Activated CD8-positive, alpha-beta T cell treated with anti-CD3 and anti-CD28 coated beads for 36 hours (primary cell): ENCODE measurements at regions not wholly inside any gene's neighbourhood (a gene's known extent, or its start where the extent isn't known, plus 50 kb on each side); places are given as distances from the start of the nearest gene placed in this dataset.
A peak's percentile ranks its signal among the peaks of the same experiment; 100 is the strongest.

Experiments used
- ATAC-seq: fragments of 200-7000 bp; cut with Tn5 transposase; one replicate; pipeline ENCODE4 v1.10.0; 2021; ENCODE audit warnings: mild to moderate bottlenecking, moderate library complexity
- CTCF ChIA-PET: fragments of 350-600 bp; sonication (Branson Sonifier 250); formaldehyde crosslinking; loops from one replicate; lab custom pipeline; 2021; ENCODE audit warnings: antibody characterized with exemption; lab: Charles Lee
- POLR2A ChIA-PET: fragments of 350-600 bp; sonication (Branson Sonifier 250); formaldehyde crosslinking; loops from one replicate; lab custom pipeline; 2021; ENCODE audit warnings: antibody characterized with exemption; lab: Charles Lee
- DNase-seq: peaks from one replicate; pipeline ENCODE4 v3.0.0-alpha.2; 2020
- H3K27ac Mint-ChIP-seq: one replicate; pipeline ENCODE4 v1.8.0; 2021; ENCODE audit warnings: mild to moderate bottlenecking, mixed read lengths
- H3K27me3 Mint-ChIP-seq: one replicate; pipeline ENCODE4 v1.8.0; 2021; ENCODE audit warnings: mixed read lengths
- H3K36me3 Mint-ChIP-seq: one replicate; pipeline ENCODE4 v1.8.0; 2021; ENCODE audit warnings: low read depth, mixed read lengths
- H3K4me1 Mint-ChIP-seq: one replicate; pipeline ENCODE4 v1.8.0; 2021; ENCODE audit warnings: low read depth, mixed read lengths
- H3K4me3 Mint-ChIP-seq: one replicate; pipeline ENCODE4 v1.8.0; 2021; ENCODE audit warnings: mild to moderate bottlenecking, moderate library complexity, mixed read lengths
- H3K9me3 Mint-ChIP-seq: one replicate; pipeline ENCODE4 v1.8.0; 2021; ENCODE audit warnings: mixed read lengths
- intact Hi-C: fragments of 100-400 bp; cut with micrococcal nuclease; formaldehyde crosslinking; loops from one replicate; pipeline ENCODE4 v1.10.0; 2022
- TF ChIP-seq, protein P1 (sequence below): fragments of 200-600 bp; IDR thresholded peaks from one replicate; pipeline ENCODE4 v1.8.0; 2022; ENCODE audit warnings: antibody characterized with exemption, mild to moderate bottlenecking

DNA sequence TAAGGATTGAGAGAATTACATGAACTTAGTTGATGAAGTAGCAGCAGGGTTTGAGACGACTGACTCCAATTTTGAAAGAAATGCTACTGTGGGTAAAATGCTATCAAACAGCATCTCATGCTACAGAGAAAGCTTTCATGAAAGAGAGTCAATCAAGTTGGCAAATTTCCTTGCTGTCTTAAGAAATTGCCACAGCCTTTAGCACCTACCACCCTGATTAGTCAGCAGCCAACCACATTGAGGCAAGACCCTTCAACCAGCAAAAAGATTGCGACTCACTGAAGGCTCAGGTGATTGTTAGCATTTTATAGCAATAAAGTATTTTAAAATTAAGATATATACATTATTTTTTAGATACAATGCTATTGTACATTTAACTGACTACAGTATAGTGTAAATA, 80.9 kb downstream of the RAP2B start:
- no peak for ATAC-seq
- DNase-seq = peak; percentile 3
- Mint-ChIP-seq H3K4me1 (peaks cover 11% of the 10 kb centered on the region), H3K27me3 (no peaks in the 10 kb centered on the region), H3K27ac (no peak overlapping the region), H3K4me3 (no peak overlapping the region), H3K36me3 (no peaks in the 10 kb centered on the region), H3K9me3 (peaks cover 5% of the 10 kb centered on the region)
- ChIA-PET CTCF (no interaction called here), POLR2A (interaction anchor here (0.6 kb wide), 1 partner anchor 1124 kb away, joined by 3 read pairs; no protein-coding TSS in a partner anchor)
- TF ChIP-seq, protein P1, sequence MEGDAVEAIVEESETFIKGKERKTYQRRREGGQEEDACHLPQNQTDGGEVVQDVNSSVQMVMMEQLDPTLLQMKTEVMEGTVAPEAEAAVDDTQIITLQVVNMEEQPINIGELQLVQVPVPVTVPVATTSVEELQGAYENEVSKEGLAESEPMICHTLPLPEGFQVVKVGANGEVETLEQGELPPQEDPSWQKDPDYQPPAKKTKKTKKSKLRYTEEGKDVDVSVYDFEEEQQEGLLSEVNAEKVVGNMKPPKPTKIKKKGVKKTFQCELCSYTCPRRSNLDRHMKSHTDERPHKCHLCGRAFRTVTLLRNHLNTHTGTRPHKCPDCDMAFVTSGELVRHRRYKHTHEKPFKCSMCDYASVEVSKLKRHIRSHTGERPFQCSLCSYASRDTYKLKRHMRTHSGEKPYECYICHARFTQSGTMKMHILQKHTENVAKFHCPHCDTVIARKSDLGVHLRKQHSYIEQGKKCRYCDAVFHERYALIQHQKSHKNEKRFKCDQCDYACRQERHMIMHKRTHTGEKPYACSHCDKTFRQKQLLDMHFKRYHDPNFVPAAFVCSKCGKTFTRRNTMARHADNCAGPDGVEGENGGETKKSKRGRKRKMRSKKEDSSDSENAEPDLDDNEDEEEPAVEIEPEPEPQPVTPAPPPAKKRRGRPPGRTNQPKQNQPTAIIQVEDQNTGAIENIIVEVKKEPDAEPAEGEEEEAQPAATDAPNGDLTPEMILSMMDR = no peak
- intact Hi-C loops = no loop called here

DNA sequence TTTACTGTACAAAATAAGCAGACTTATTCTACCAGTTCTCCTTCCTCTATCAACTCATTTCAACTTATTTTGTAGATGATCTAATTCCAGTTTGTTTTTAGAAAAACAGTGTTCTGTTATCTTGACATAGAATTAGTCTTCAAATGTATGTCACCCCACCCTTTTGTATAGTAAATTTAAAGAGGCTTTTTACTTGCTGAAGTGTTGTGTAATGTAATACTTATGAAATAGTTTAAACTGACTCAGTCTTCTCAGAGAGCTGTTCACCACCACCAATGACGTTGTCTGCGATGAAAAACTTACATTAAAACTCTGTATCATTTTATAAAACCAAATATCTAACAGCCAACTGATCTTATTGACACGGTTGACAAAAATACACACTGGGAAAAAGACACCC, 82.9 kb downstream of the RAP2B start:
- intact Hi-C loops = no loop called here
- DNase-seq (no peak), ATAC-seq (no peak)
- Mint-ChIP-seq H3K27me3 (no peaks in the 10 kb centered on the region), H3K4me3 (no peak overlapping the region), H3K9me3 (peaks cover 6% of the 10 kb centered on the region), H3K4me1 (peaks cover 21% of the 10 kb centered on the region), H3K27ac (no peak overlapping the region), H3K36me3 (no peaks in the 10 kb centered on the region)
- TF ChIP-seq, protein P1 = no peak
- POLR2A ChIA-PET = no interaction called here
- CTCF ChIA-PET = no interaction called here

- Mint-ChIP-seq H3K36me3 (no peaks in the 10 kb centered on the region), H3K9me3 (peaks cover 6% of the 10 kb centered on the region), H3K27ac (no peak overlapping the region), H3K27me3 (no peaks in the 10 kb centered on the region), H3K4me3 (no peak overlapping the region), H3K4me1 (peaks cover 22% of the 10 kb centered on the region)
- ATAC-seq (no peak), DNase-seq (no peak)
- intact Hi-C loops = no loop called here
- POLR2A ChIA-PET = no interaction called here
- TF ChIP-seq, protein P1 = no peak
- CTCF ChIA-PET = no interaction called here
These were observed 83.6 kb downstream of the RAP2B start for GRCh38 chr3:153245661-153246060.

DNA sequence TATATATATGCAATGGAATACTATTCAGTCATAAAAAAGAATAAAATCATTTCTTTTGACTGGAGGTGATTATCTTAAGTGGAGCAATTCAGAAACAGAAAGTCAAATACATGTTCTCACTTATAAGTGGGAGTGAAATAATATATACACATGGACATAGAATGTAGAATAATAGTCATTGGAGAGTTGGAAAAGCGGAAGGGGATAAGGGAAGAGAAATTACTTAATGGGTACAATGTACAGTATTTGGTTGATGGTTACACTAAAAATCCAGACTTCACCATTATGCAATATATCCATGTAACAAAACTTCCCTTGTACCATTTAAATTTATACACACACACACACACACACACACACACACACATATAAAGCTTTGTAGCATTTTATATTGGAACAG, 84.3 kb downstream of the RAP2B start:
- TF ChIP-seq, protein P1 = no peak

DNA sequence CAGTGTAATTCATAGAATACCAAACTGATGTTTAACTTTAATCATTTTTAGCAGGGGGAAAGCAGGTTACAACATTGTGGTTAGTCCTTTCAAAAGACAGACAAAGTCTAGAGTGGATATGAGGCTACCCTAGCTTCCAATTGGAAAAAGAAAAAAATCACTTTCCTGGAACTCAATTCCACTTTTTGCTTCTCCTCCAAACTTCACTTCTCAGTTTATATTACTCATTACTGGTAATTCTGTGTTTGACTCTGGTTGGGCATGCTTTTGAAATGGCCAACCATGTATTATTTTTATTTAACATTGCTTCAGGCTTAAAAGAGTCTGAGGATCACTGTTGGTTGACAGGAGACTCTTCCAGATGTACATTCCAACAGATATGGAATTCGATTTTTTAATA, 84.8 kb downstream of the RAP2B start:
- Mint-ChIP-seq H3K4me3 (no peak overlapping the region), H3K27me3 (no peaks in the 10 kb centered on the region), H3K27ac (no peak overlapping the region), H3K36me3 (no peaks in the 10 kb centered on the region), H3K9me3 (peaks cover 6% of the 10 kb centered on the region), H3K4me1 (peaks cover 22% of the 10 kb centered on the region)
- intact Hi-C loops = no loop called here
- TF ChIP-seq, protein P1 = no peak
- ChIA-PET CTCF (no interaction called here), POLR2A (interaction anchor here (0.7 kb wide), 1 partner anchor 113 kb away, joined by 3 read pairs; no protein-coding TSS in a partner anchor)
- DNase-seq (no peak), ATAC-seq (no peak)

More for the DNA sequence above, 84.3 kb downstream of the RAP2B start:
- no peak for ATAC-seq
- Mint-ChIP-seq H3K36me3 (no peaks in the 10 kb centered on the region), H3K4me1 (peaks cover 22% of the 10 kb centered on the region), H3K9me3 (peaks cover 6% of the 10 kb centered on the region), H3K27ac (no peak overlapping the region), H3K4me3 (no peak overlapping the region), H3K27me3 (no peaks in the 10 kb centered on the region)
- POLR2A ChIA-PET = no interaction called here
- intact Hi-C loops = no loop called here
- no peak for DNase-seq
- CTCF ChIA-PET = no interaction called here
